Astrocyte of the spinal cord (primary cell): ENCODE measurements at regions not wholly inside any gene's neighbourhood (a gene's known extent, or its start where the extent isn't known, plus 50 kb on each side); places are given as distances from the start of the nearest gene placed in this dataset.
"Not testable (repeated sequence)": the region's sequence is repeated elsewhere in the genome, so short reads cannot be mapped to it uniquely, and the experiment has no call there.

Source experiments
- DNase-seq: peaks from one replicate; pipeline ENCODE4 v3.0.0; 2011; ENCODE audit warnings: low read depth, low spot score
- H3K4me3 ChIP-seq: 2 replicates; pipeline ENCODE4 v1.5.1; 2011; ENCODE audit warnings: low read depth, mild to moderate bottlenecking, low read length, moderate library complexity
- CTCF ChIP-seq: IDR thresholded peaks from 2 replicates; pipeline ENCODE4 v1.5.1; 2012; ENCODE audit warnings: low read depth, mild to moderate bottlenecking, low read length, inconsistent platforms
- in situ Hi-C: cut with HindIII; loops from 2 replicates; pipeline ENCODE4 v1.10.0; 2017; ENCODE audit warnings: low sequenced_read_pairs

- no peak for TF ChIP-seq CTCF
- no peak overlapping the region for H3K4me3 ChIP-seq
- no peak for DNase-seq
- in situ Hi-C loops, result no loop called here
These were observed 586.4 kb upstream of the CNTNAP5 start for GRCh38 chr2:123438675-123439074.

- no peak for TF ChIP-seq CTCF
- DNase-seq, result no peak
- no peak overlapping the region for H3K4me3 ChIP-seq
- in situ Hi-C loops, result no loop called here
These were observed 576.3 kb upstream of the CNTNAP5 start for GRCh38 chr2:123448801-123449200.

DNA sequence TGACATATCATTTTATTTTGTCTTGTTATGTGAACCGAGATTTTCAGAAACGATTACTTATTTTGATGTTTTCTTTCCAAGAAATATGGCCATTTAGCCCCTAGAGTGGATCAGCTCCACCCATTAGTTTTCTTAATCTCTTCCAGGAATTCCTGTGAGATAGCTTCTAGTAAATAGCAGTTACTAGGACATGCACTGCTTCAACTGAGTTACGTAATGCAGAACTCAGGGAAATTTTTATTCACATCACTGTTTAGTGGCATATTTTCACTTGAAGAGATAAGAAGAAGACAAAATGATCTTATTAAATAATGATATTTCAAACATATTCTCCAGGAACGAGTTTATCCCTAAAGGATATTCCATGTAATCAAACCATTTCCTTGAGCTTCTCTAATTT, 573.5 kb upstream of the CNTNAP5 start:
- in situ Hi-C loops, result no loop called here
- DNase-seq, result no peak
- TF ChIP-seq CTCF, result no peak
- no peak overlapping the region for H3K4me3 ChIP-seq

DNA sequence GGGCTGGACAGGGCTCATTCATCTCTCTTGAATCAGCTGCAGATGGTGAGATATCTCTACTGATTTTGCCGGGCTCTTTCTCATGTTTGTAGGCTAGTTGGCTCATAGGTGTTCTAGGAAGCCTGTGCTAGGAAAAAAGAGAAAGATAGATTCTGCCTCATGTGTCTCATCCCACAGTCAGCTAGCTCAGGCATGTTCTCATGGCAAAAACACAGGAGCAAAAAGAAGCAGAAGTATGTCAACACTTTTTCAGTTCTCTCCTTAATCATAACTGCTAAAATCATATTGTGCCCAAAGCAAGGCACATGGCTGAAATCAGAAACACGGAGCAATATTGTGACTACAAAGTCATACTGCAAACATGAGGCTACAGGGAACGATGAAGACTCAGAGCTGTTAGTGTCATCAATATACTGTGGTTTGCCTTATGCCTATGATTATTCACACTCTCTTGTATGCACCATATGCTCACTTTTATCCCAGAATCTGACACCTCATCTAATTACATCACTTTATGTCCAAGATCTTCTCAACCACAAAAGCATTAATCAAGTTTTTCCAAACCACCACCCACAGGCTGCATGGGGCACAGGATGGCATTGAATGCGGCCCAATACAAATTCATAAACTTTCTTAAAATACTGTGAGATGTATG, 571.9 kb upstream of the CNTNAP5 start:
- DNase-seq, result no peak
- in situ Hi-C loops, result no loop called here
- H3K4me3 ChIP-seq, result no peak overlapping the region
- TF ChIP-seq CTCF, result no peak

DNA sequence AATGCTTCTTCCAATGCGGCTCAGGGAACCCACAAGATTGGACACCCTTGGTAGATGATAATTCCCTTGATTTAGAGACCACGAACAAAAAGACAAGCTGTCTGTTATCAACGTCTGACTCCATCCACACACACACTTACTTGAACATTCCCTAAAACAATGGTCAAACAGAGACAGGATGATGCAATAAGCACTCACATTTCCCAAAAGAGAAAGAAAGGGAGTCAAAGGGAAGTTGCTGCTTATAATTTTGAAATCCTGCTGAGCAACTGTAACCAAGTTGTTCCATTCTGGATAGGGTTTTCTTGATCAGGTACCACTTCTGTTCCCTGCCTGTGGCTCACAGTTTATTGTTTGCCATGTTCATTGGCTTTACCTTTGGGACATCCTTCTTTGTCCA, 571.3 kb upstream of the CNTNAP5 start:
- no peak for DNase-seq
- no peak for TF ChIP-seq CTCF
- in situ Hi-C loops, result no loop called here
- H3K4me3 ChIP-seq, result no peak overlapping the region

GRCh38 chr2:123455234-123455633, 569.9 kb upstream of the CNTNAP5 start:
- DNase-seq, in situ Hi-C loops, H3K4me3 ChIP-seq: not testable (repeated sequence)

- TF ChIP-seq CTCF, result no peak
These were observed 568.7 kb upstream of the CNTNAP5 start for GRCh38 chr2:123456416-123456815.

More at GRCh38 chr2:123456416-123456815, 568.7 kb upstream of the CNTNAP5 start:
- in situ Hi-C loops, result no loop called here
- H3K4me3 ChIP-seq, result no peak overlapping the region
- DNase-seq, result no peak
